ENCODE measurements at regions not wholly inside any gene's neighbourhood (a gene's known extent, or its start where the extent isn't known, plus 50 kb on each side); places are given as distances from the start of the nearest gene placed in this dataset.

DNA sequence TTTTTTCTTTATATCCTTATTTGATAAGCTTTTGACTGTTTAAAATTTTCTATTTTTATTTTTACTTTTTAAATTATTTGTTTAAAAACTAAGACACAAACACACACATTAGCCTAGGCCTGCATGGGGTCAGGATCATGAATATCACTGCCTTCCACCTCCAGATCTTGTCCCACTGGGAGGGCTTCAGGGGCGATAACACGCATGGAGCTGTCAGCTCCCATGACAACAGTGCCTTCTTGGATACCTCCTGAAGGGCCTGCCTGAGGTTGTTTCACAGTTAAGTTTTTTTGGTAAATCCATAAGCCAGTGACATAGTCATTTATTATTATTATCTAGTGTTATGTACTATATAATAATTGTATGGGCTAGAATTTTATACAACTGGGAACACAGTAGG lies 85.4 kb upstream of the FAT1 start:
- Mint-ChIP-seq H3K4me3 (no peak overlapping the region), H3K4me1 (ENCODE audit: low read depth) (peaks cover 43% of the 10 kb centered on the region), H3K36me3 (ENCODE audit: low read depth) (no peaks in the 10 kb centered on the region), H3K27me3 (ENCODE audit: insufficient read depth) (no peaks in the 10 kb centered on the region), H3K27ac (peak overlapping the region; percentile 46; the same call in 1 of the 2 replicates), H3K9me3 (no peaks in the 10 kb centered on the region)
- no peak for DNase-seq
- TF ChIP-seq, protein P1, sequence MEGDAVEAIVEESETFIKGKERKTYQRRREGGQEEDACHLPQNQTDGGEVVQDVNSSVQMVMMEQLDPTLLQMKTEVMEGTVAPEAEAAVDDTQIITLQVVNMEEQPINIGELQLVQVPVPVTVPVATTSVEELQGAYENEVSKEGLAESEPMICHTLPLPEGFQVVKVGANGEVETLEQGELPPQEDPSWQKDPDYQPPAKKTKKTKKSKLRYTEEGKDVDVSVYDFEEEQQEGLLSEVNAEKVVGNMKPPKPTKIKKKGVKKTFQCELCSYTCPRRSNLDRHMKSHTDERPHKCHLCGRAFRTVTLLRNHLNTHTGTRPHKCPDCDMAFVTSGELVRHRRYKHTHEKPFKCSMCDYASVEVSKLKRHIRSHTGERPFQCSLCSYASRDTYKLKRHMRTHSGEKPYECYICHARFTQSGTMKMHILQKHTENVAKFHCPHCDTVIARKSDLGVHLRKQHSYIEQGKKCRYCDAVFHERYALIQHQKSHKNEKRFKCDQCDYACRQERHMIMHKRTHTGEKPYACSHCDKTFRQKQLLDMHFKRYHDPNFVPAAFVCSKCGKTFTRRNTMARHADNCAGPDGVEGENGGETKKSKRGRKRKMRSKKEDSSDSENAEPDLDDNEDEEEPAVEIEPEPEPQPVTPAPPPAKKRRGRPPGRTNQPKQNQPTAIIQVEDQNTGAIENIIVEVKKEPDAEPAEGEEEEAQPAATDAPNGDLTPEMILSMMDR (IDR thresholded peaks at IDR 0.05) = no peak

DNA sequence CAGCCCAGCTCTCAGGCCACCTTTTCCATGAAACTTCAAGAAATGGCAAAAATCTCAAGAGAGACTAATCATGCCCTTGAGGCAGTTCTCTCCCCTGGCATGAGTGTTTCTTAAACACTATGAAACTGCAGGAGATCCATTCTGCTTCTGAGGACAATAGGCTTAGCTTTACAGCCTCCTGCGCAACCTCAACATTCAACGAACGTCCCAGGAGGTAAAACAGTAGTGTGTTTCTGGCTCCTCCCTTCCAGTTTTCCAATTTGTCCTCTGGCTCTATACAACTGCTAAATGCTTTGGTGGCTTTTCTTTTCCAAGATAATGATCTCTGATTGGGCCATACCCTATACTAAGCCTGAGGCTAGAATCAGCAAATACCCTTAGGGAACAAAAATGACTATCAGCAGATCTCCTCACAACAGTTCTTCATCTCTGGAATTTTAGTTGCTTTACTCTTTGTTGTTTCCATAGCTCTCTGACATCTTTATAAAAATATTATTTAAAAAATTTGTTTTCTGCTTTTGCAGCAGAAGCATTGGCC lies 87.0 kb upstream of the FAT1 start:
- Mint-ChIP-seq H3K4me1 (ENCODE audit: low read depth) (peaks cover 43% of the 10 kb centered on the region), H3K27ac (no peak overlapping the region), H3K9me3 (no peaks in the 10 kb centered on the region), H3K36me3 (ENCODE audit: low read depth) (no peaks in the 10 kb centered on the region), H3K27me3 (ENCODE audit: insufficient read depth) (no peaks in the 10 kb centered on the region), H3K4me3 (no peak overlapping the region)
- TF ChIP-seq, protein P1 (IDR thresholded peaks at IDR 0.05) = no peak
- DNase-seq = no peak

DNA sequence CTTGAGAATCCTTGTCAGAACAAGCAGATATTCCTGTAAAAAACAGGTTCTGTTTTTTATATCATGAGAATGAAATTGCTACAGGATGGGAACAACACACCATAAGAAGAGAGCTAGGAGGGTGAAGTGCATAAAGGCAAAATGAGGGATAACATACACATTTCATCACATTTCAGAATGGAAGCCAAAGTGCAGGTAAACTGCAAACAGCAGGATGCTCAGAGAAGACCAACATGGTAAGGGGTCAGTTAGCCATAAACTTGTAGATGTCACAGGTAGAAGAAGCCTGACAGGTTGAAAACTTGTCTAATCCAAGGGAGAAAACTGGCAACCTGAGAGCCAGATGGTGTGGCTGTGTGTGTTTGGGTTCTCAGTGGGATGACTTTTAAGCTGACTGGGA lies 88.9 kb upstream of the FAT1 start:
- Mint-ChIP-seq H3K9me3 (no peaks in the 10 kb centered on the region), H3K36me3 (ENCODE audit: low read depth) (no peaks in the 10 kb centered on the region), H3K4me3 (no peak overlapping the region), H3K4me1 (ENCODE audit: low read depth) (peaks cover 30% of the 10 kb centered on the region), H3K27ac (no peak overlapping the region), H3K27me3 (ENCODE audit: insufficient read depth) (no peaks in the 10 kb centered on the region)
- TF ChIP-seq, protein P1 (IDR thresholded peaks at IDR 0.05) = no peak
- no peak for DNase-seq

DNA sequence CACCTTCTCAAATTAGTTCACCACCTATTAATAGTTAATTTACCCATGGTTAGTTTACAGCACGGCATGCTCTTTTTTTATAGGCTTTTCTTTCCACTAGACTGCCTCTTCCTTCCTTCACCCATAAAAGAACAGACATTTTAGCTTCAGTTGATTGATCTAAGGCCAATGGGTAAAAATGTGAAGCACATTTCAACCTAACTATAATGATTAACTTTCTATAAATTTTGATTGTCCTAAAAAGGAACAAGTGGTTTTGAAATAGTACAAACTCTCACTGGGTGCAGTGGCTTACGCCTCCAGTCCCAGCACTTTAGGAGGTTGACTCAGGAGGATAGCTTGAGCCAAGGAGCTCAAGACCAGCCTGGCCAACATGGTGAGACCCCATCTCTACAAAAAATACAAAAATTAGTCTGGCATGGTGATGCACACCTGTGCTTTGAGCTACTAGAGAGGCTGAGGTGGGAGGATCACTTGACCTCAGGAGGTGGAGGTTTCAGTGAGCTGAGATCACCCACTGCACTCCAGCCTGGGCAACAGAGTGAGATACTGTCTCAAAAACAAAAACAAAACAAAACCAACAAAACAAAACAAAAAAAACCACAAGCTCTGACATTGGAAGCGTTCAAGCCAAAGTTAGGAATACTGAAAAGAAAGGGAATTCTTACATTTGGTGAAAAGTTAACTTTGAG lies 89.9 kb upstream of the FAT1 start:
- no peaks in the 10 kb centered on the region for H3K9me3 Mint-ChIP-seq
- no peaks in the 10 kb centered on the region for H3K27me3 Mint-ChIP-seq (ENCODE audit: insufficient read depth)
- H3K4me1 Mint-ChIP-seq (ENCODE audit: low read depth) = peaks cover 21% of the 10 kb centered on the region
- no peak overlapping the region for H3K27ac Mint-ChIP-seq
- TF ChIP-seq, protein P1 (IDR thresholded peaks at IDR 0.05) = no peak
- no peaks in the 10 kb centered on the region for H3K36me3 Mint-ChIP-seq (ENCODE audit: low read depth)
- DNase-seq = no peak
- H3K4me3 Mint-ChIP-seq = no peak overlapping the region

DNA sequence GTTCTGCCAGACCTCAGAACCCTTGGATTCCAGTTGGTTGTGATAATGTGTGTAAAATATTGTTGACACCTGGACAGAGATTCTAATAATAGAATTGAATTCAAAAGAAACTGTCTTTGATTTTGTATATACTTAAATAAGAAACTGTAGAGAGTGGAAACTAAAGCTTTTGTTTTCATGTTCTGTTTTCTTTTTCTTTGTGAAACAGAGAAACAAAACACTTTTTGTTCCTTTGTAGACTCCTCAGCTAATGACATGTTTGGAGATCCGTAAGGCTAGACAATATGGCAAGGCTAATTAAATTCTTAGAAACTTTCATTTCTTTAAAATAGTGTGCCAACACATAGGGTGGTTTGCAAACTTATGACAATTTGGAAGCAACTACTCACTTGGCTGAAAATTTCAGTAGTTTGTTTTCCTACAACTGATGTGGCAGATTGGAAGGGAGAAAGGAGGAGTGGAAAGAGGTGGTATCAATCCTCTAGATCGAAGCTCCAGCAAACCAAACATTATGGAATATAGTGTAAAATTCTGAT lies 90.9 kb upstream of the FAT1 start:
- Mint-ChIP-seq H3K4me1 (ENCODE audit: low read depth) (peaks cover 17% of the 10 kb centered on the region), H3K36me3 (ENCODE audit: low read depth) (no peaks in the 10 kb centered on the region), H3K4me3 (no peak overlapping the region), H3K27ac (no peak overlapping the region), H3K27me3 (ENCODE audit: insufficient read depth) (no peaks in the 10 kb centered on the region), H3K9me3 (no peaks in the 10 kb centered on the region)
- TF ChIP-seq, protein P1 (IDR thresholded peaks at IDR 0.05) = no peak
- DNase-seq = no peak

All from HFFc6 (cell line).